ENCODE measurements at regions not wholly inside any gene's neighbourhood (a gene's known extent, or its start where the extent isn't known, plus 50 kb on each side); places are given as distances from the start of the nearest gene placed in this dataset.

DNA sequence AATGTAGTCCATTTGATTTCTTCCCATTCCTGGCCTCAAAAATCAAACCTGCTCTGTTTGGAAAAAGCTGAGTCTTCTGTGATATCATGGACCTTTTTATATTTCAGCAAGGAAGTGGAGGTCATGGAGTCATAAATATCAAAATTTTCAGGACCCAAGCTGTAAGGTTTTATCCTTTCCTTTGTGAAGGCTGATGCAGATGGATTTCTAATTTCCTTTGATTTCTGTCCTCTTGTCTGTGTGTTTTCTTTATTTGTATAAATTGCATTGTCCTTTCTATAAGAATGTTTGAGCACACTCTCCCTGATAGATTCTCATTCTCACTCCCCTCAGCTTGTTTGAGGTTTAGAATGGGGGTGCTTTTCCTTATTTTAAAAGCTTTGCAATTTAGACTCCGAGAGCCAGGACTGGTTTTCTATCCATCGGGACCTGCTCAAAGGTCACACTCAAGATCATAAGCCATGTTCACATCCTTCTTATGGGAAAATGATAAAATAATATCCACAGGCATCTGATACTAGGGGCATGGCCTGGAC lies 127.4 kb upstream of the TMEM161B start:
- no peak for FAIRE-seq
- BruUV-seq (replicated peaks): no TSS peak

DNA sequence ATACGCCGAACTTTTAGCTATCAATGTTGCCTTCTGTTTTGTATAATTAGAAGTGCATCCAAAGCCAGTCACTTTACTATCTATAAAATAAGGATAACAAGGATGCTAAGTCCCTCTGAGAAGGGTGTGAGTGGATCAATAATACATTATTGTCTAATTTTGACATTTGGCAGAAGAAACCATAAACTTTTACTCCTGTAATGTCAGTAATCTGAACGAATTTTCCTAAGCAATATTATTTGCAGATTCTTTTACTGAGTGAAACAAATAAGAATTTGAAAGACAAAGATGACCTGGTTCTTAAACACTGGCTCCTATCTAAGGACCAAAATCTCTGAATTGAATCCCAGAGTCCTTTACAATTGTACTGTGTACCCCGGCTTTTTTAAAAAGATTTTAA lies 126.6 kb upstream of the TMEM161B start:
- CTCF ChIA-PET: interaction anchor here (0.9 kb wide), 1 partner anchor 10 kb away, joined by 3 read pairs; no protein-coding TSS in a partner anchor
- RAD21 ChIA-PET (ENCODE audit: unreplicated experiment): no interaction called here
- SMC1A ChIA-PET (ENCODE audit: uncharacterized antibody, unreplicated experiment): interaction anchor here (0.9 to 4.0 kb wide), 4 partner anchors 10 to 280 kb away, joined by 3 to 23 read pairs (median 4); no protein-coding TSS in a partner anchor
- H3K4me2 ChIP-seq (ENCODE audit: control insufficient read depth, insufficient read depth): no peak overlapping the region
- POLR2A ChIA-PET: no interaction called here
- ATAC-seq (no peak), DNase-seq (ENCODE audit: low read depth, low spot score) (no peak), FAIRE-seq (no peak)
- in situ Hi-C loops (cut with MboI): no loop called here
- H3K9me3 ChIP-seq (replicated peaks; ENCODE audit: control insufficient read depth, insufficient read depth, low read length): no peaks in the 10 kb centered on the region
- no peak overlapping the region for H3K9ac ChIP-seq (ENCODE audit: control insufficient read depth, insufficient read depth, low read length)
- H3K27ac ChIP-seq (ENCODE audit: control insufficient read depth, insufficient read depth): no peak overlapping the region
- no peaks in the 10 kb centered on the region for H4K20me1 ChIP-seq (ENCODE audit: control insufficient read depth, insufficient read depth)
- TF ChIP-seq CBX5 (IDR thresholded peaks at IDR 0.05; ENCODE audit: low read depth) (no peak), ZNF384 (IDR thresholded peaks at IDR 0.05; ENCODE audit: borderline replicate concordance, low read depth, low read length) (no peak), HCFC1 (IDR thresholded peaks at IDR 0.05; ENCODE audit: low read length) (no peak), BCL11A (IDR thresholded peaks at IDR 0.05; ENCODE audit: low read depth, low read length) (no peak), RUNX3 (IDR thresholded peaks at IDR 0.05; ENCODE audit: low read length) (no peak)
- TF ChIP-seq, protein P1, sequence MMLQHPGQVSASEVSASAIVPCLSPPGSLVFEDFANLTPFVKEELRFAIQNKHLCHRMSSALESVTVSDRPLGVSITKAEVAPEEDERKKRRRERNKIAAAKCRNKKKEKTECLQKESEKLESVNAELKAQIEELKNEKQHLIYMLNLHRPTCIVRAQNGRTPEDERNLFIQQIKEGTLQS (IDR thresholded peaks at IDR 0.05; ENCODE audit: borderline replicate concordance, extremely low read depth, low read depth, low read length): no peak
- H3K4me3 ChIP-seq: no peak overlapping the region
- intact Hi-C loops (cut with micrococcal nuclease; ENCODE audit: unreplicated experiment): no loop called here
- no peaks in the 10 kb centered on the region for H3K36me3 ChIP-seq (ENCODE audit: control insufficient read depth in 2 of 2, insufficient read depth in 2 of 2, low read length in 1 of 2)
- 57% methylated on average over 4 of the region's 4 CpGs for WGBS (ENCODE audit: insufficient coverage, insufficient replicate concordance, low lambda C conversion rate, missing lambda C conversion rate)
- H3K27me3 ChIP-seq (replicated peaks in 1 of 2; ENCODE audit: control insufficient read depth in 2 of 2, insufficient read depth in 2 of 2, low read length in 1 of 2): no peaks in the 10 kb centered on the region
- no peaks in the 10 kb centered on the region for H3K79me2 ChIP-seq (ENCODE audit: control insufficient read depth, insufficient read depth, low read length)
- no TSS peak for BruUV-seq (replicated peaks)
- no peaks in the 10 kb centered on the region for H3K4me1 ChIP-seq (ENCODE audit: control insufficient read depth, insufficient read depth, low read length)
- no peak overlapping the region for H2AFZ ChIP-seq (ENCODE audit: control insufficient read depth, low read depth, low read length)

More for the DNA sequence above, 127.4 kb upstream of the TMEM161B start:
- ChIA-PET SMC1A (ENCODE audit: uncharacterized antibody, unreplicated experiment) (interaction anchor here (0.9 to 4.0 kb wide), 5 partner anchors 11 to 280 kb away, joined by 3 to 23 read pairs (median 3); no protein-coding TSS in a partner anchor), POLR2A (no interaction called here), RAD21 (ENCODE audit: unreplicated experiment) (no interaction called here), CTCF (interaction anchor here (0.9 to 1.3 kb wide), 2 partner anchors 11 to 22 kb away, joined by 3 read pairs; no protein-coding TSS in a partner anchor)
- DNase-seq (ENCODE audit: low read depth, low spot score): no peak
- H3K9ac ChIP-seq (ENCODE audit: control insufficient read depth, insufficient read depth, low read length): no peak overlapping the region
- in situ Hi-C loops (cut with MboI): no loop called here
- intact Hi-C loops (cut with micrococcal nuclease; ENCODE audit: unreplicated experiment): no loop called here
- no peaks in the 10 kb centered on the region for H3K36me3 ChIP-seq (ENCODE audit: control insufficient read depth in 2 of 2, insufficient read depth in 2 of 2, low read length in 1 of 2)
- 42% methylated on average over 2 of the region's 2 CpGs for WGBS (ENCODE audit: insufficient coverage, insufficient replicate concordance, low lambda C conversion rate, missing lambda C conversion rate)
- H2AFZ ChIP-seq (ENCODE audit: control insufficient read depth, low read depth, low read length): no peak overlapping the region
- no peaks in the 10 kb centered on the region for H4K20me1 ChIP-seq (ENCODE audit: control insufficient read depth, insufficient read depth)
- no peak overlapping the region for H3K4me2 ChIP-seq (ENCODE audit: control insufficient read depth, insufficient read depth)
- H3K79me2 ChIP-seq (ENCODE audit: control insufficient read depth, insufficient read depth, low read length): no peaks in the 10 kb centered on the region
- H3K27me3 ChIP-seq (replicated peaks in 1 of 2; ENCODE audit: control insufficient read depth in 2 of 2, insufficient read depth in 2 of 2, low read length in 1 of 2): no peaks in the 10 kb centered on the region
- TF ChIP-seq TCF12 (IDR thresholded peaks at IDR 0.05; ENCODE audit: low read depth, low read length) (no peak), HDAC6 (IDR thresholded peaks at IDR 0.05; ENCODE audit: unreplicated experiment) (no peak), CHD4 (IDR thresholded peaks at IDR 0.05) (no peak)
- H3K4me1 ChIP-seq (ENCODE audit: control insufficient read depth, insufficient read depth, low read length): no peaks in the 10 kb centered on the region
- no peak overlapping the region for H3K4me3 ChIP-seq
- H3K9me3 ChIP-seq (replicated peaks; ENCODE audit: control insufficient read depth, insufficient read depth, low read length): no peaks in the 10 kb centered on the region
- no peak overlapping the region for H3K27ac ChIP-seq (ENCODE audit: control insufficient read depth, insufficient read depth)
- no peak for ATAC-seq

All from GM12878 (cell line).